GM12878 (cell line): ENCODE measurements at regions not wholly inside any gene's neighbourhood (a gene's known extent, or its start where the extent isn't known, plus 50 kb on each side); places are given as distances from the start of the nearest gene placed in this dataset.

Experiments
- BMI1 ChIP-seq: fragments of 450-650 bp; IDR thresholded peaks from 2 replicates; pipeline ENCODE4 v1.6.1; 2016; ENCODE audit warnings: mild to moderate bottlenecking, moderate library complexity, borderline replicate concordance
- DPF2 ChIP-seq: fragments of 450-650 bp; IDR thresholded peaks from 2 replicates; pipeline ENCODE4 v1.6.1; 2017; ENCODE audit warnings: mild to moderate bottlenecking
- EP300 ChIP-seq, 2 experiments: fragments of 150-350 bp in 1 of 2; IDR thresholded peaks; 2 replicates each; pipeline ENCODE4 v1.6.1; 2011 to 2012; ENCODE audit warnings: low read depth in 2 of 2, low read length in 2 of 2, borderline replicate concordance in 1 of 2, improper control_type of control experiment in 1 of 2, inconsistent platforms in 1 of 2; ENCODE audit not compliant: control insufficient read depth in 1 of 2
- EZH2 ChIP-seq: IDR thresholded peaks from 2 replicates; pipeline ENCODE4 v1.6.1; 2012; ENCODE audit warnings: low read depth, mild to moderate bottlenecking, control low read depth, inconsistent platforms, low read length, borderline replicate concordance; ENCODE audit not compliant: control insufficient read depth
- GABPA ChIP-seq: IDR thresholded peaks from 2 replicates; pipeline ENCODE4 v1.6.1; 2014; ENCODE audit warnings: antibody characterized with exemption, low read depth, mild to moderate bottlenecking, inconsistent platforms
- HDGF ChIP-seq: fragments of 450-650 bp; IDR thresholded peaks from 2 replicates; pipeline ENCODE4 v1.6.1; 2016; ENCODE audit warnings: antibody characterized with exemption
- IKZF1 ChIP-seq: fragments of 450-650 bp; conservative IDR thresholded peaks from 2 replicates; pipeline ENCODE4 v1.6.1; 2017; ENCODE audit warnings: antibody characterized with exemption, mild to moderate bottlenecking
- NR2F1 ChIP-seq: fragments of 450-650 bp; conservative IDR thresholded peaks from 2 replicates; pipeline ENCODE4 v1.6.1; 2017; ENCODE audit warnings: mild to moderate bottlenecking
- POLR2AphosphoS5 ChIP-seq: IDR thresholded peaks from 2 replicates; pipeline ENCODE4 v1.6.1; 2011; ENCODE audit warnings: mild to moderate bottlenecking, low read length, inconsistent platforms
- TF ChIP-seq, protein P1 (sequence below), 3 experiments: IDR thresholded peaks in 2 of 3; conservative IDR thresholded peaks in 1 of 3; 2 replicates each; pipeline ENCODE4 v1.5.1; 2011; ENCODE audit warnings: low read depth in 3 of 3, low read length in 3 of 3, mild to moderate bottlenecking in 3 of 3, control low read depth in 2 of 3, moderate library complexity in 2 of 3, inconsistent platforms in 1 of 3, mixed read lengths in 1 of 3; ENCODE audit not compliant: control insufficient read depth in 2 of 3, insufficient read depth in 1 of 3; ENCODE audit errors: extremely low read depth in 1 of 3

DNA sequence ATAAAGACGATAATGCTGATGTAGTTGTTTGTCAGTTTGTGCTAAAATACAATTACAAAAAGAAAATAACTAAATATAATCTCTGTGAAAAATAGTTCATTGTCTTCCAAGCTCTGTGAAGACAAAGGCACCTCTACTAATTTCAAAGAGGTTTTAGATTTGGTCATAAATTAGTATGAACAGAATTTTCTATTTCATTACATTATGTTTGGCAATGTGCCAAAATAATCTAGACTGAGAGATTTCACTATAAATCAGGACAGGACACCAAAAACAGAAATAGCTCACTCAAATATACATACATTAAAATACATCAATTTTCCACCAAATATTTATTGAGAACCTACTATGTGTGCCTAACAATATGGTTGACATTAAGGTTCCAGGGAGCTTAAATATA lies 264.9 kb upstream of the CCDC54 start:
- TF ChIP-seq EP300 (IDR thresholded peaks at IDR 0.05; ENCODE audit: borderline replicate concordance in 1 of 2, control insufficient read depth in 1 of 2, low read depth in 2 of 2, low read length in 2 of 2) (no peak), HDGF (no peak), POLR2AphosphoS5 (no peak), DPF2 (no peak), GABPA (no peak), EZH2 (no peak), IKZF1 (no peak), NR2F1 (no peak), BMI1 (no peak)
- TF ChIP-seq, protein P1, sequence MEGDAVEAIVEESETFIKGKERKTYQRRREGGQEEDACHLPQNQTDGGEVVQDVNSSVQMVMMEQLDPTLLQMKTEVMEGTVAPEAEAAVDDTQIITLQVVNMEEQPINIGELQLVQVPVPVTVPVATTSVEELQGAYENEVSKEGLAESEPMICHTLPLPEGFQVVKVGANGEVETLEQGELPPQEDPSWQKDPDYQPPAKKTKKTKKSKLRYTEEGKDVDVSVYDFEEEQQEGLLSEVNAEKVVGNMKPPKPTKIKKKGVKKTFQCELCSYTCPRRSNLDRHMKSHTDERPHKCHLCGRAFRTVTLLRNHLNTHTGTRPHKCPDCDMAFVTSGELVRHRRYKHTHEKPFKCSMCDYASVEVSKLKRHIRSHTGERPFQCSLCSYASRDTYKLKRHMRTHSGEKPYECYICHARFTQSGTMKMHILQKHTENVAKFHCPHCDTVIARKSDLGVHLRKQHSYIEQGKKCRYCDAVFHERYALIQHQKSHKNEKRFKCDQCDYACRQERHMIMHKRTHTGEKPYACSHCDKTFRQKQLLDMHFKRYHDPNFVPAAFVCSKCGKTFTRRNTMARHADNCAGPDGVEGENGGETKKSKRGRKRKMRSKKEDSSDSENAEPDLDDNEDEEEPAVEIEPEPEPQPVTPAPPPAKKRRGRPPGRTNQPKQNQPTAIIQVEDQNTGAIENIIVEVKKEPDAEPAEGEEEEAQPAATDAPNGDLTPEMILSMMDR (IDR thresholded peaks at IDR 0.05 in 2 of 3, conservative IDR thresholded peaks at IDR 0.05 in 1 of 3; ENCODE audit: control insufficient read depth in 2 of 3, extremely low read depth in 1 of 3, insufficient read depth in 1 of 3, low read depth in 3 of 3, low read length in 3 of 3): no peak
